HL-60 (cell line): ENCODE measurements at regions not wholly inside any gene's neighbourhood (a gene's known extent, or its start where the extent isn't known, plus 50 kb on each side); places are given as distances from the start of the nearest gene placed in this dataset.

Source experiments
- DNase-seq, 2 experiments: peaks; one replicate each; pipeline ENCODE4 v3.0.0-alpha.2; 2010 to 2020; ENCODE audit warnings: low read depth in 1 of 2, low spot score in 1 of 2
- H3K27ac ChIP-seq: fragments of 250-450 bp; sonication (Bioruptor Pico); replicated peaks from 2 replicates; pipeline ENCODE4 v1.5.1; 2020; ENCODE audit warnings: mild to moderate bottlenecking, moderate library complexity
- H3K27me3 ChIP-seq: fragments of 250-450 bp; sonication (Bioruptor Pico); 2 replicates; pipeline ENCODE4 v1.5.1; 2021; ENCODE audit warnings: mild to moderate bottlenecking, moderate library complexity; ENCODE audit not compliant: insufficient read depth, poor library complexity, severe bottlenecking
- H3K4me3 ChIP-seq: replicated peaks from 2 replicates; pipeline ENCODE4 v1.5.1; 2011; ENCODE audit warnings: mild to moderate bottlenecking, control low read depth, low read length; ENCODE audit not compliant: insufficient read depth
- GABPA ChIP-seq: IDR thresholded peaks from 2 replicates; pipeline ENCODE4 v1.6.1; 2012; ENCODE audit warnings: low read depth
- POLR2AphosphoS5 ChIP-seq: IDR thresholded peaks from 2 replicates; pipeline ENCODE4 v1.6.1; 2012; ENCODE audit warnings: low read depth
- SPI1 ChIP-seq: IDR thresholded peaks from 2 replicates; pipeline ENCODE4 v1.6.1; 2012; ENCODE audit warnings: low read depth, mild to moderate bottlenecking, borderline replicate concordance
- TF ChIP-seq, protein P1 (sequence below): IDR thresholded peaks from 2 replicates; pipeline ENCODE4 v1.6.1; 2012; ENCODE audit warnings: low read depth; ENCODE audit not compliant: insufficient replicate concordance
- TF ChIP-seq, protein P2 (sequence below): IDR thresholded peaks from one replicate; pipeline ENCODE4 v1.5.1; 2011; ENCODE audit warnings: low read length, control low read depth, inconsistent platforms; ENCODE audit not compliant: insufficient read depth

DNA sequence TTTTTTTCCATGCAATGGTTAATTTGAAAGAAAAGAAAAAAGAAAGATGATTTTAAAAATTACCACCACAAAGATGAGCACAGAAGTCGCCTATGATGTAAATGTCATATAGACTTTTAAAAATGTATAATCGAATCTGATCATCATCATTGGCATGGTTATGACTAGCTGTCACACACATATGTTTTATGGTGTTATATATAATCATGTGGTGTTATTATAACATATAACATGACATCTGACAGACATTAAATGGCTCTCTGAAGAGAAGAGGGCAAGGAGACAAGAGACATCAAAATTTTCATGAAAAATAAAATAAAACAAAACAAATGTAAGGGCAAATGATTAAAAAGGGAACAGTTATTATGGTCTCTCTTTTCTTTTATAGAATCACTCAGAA is 217.5 kb downstream of the TMEM161B start:
- no peak for DNase-seq
- Histone ChIP-seq H3K27ac (no peak overlapping the region), H3K4me3 (no peak overlapping the region)

DNA sequence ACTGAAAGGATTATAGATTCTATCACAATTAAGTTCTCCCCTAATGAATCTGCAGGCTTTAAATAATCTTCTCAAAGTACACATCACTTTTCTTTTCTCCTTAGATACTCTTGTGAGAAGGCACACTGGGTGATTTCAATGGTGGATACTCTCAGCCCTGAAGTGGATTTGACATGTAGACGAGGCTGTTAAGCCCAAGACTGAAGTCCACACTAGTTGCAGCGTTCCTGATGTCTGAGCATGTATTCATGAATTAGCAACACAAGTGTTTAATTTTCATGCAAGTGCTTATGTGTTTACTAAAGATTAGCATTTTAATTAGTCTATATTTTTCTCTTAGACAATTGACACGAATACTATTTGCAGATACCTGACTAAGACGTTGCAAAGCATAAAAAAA is 218.9 kb downstream of the TMEM161B start:
- no peak for DNase-seq
- Histone ChIP-seq H3K4me3 (no peak overlapping the region), H3K27me3 (no peaks in the 10 kb centered on the region), H3K27ac (no peak overlapping the region)
- TF ChIP-seq, protein P1, sequence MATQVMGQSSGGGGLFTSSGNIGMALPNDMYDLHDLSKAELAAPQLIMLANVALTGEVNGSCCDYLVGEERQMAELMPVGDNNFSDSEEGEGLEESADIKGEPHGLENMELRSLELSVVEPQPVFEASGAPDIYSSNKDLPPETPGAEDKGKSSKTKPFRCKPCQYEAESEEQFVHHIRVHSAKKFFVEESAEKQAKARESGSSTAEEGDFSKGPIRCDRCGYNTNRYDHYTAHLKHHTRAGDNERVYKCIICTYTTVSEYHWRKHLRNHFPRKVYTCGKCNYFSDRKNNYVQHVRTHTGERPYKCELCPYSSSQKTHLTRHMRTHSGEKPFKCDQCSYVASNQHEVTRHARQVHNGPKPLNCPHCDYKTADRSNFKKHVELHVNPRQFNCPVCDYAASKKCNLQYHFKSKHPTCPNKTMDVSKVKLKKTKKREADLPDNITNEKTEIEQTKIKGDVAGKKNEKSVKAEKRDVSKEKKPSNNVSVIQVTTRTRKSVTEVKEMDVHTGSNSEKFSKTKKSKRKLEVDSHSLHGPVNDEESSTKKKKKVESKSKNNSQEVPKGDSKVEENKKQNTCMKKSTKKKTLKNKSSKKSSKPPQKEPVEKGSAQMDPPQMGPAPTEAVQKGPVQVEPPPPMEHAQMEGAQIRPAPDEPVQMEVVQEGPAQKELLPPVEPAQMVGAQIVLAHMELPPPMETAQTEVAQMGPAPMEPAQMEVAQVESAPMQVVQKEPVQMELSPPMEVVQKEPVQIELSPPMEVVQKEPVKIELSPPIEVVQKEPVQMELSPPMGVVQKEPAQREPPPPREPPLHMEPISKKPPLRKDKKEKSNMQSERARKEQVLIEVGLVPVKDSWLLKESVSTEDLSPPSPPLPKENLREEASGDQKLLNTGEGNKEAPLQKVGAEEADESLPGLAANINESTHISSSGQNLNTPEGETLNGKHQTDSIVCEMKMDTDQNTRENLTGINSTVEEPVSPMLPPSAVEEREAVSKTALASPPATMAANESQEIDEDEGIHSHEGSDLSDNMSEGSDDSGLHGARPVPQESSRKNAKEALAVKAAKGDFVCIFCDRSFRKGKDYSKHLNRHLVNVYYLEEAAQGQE: no peak
- TF ChIP-seq, protein P2, sequence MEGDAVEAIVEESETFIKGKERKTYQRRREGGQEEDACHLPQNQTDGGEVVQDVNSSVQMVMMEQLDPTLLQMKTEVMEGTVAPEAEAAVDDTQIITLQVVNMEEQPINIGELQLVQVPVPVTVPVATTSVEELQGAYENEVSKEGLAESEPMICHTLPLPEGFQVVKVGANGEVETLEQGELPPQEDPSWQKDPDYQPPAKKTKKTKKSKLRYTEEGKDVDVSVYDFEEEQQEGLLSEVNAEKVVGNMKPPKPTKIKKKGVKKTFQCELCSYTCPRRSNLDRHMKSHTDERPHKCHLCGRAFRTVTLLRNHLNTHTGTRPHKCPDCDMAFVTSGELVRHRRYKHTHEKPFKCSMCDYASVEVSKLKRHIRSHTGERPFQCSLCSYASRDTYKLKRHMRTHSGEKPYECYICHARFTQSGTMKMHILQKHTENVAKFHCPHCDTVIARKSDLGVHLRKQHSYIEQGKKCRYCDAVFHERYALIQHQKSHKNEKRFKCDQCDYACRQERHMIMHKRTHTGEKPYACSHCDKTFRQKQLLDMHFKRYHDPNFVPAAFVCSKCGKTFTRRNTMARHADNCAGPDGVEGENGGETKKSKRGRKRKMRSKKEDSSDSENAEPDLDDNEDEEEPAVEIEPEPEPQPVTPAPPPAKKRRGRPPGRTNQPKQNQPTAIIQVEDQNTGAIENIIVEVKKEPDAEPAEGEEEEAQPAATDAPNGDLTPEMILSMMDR: no peak
- TF ChIP-seq GABPA (no peak), SPI1 (no peak), POLR2AphosphoS5 (no peak)

More for the DNA sequence above, 217.5 kb downstream of the TMEM161B start:
- H3K27me3 ChIP-seq: no peaks in the 10 kb centered on the region
- no peak for TF ChIP-seq POLR2AphosphoS5
- no peak for TF ChIP-seq SPI1
- TF ChIP-seq, protein P2: no peak
- TF ChIP-seq, protein P1: no peak
- TF ChIP-seq GABPA: no peak

DNA sequence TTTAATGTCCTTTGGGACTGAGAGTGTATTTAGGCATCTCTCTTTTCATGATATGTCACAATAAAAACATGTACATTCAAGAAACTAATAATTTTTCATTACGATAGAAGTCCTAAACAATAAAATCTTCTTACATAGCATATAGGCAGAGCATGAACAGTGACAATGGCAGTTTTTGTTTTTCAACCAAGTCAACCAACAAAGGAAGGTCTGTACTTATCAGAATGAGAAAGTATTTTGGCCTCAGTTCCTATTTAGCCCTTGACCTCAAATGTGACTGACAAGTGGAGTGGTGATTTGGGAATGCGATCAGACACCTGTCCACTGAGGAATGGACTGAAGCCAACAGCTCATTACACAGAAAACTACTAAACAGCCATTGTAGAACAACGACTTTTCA is 219.5 kb downstream of the TMEM161B start:
- TF ChIP-seq POLR2AphosphoS5 (no peak), GABPA (no peak)
- TF ChIP-seq, protein P1: no peak

DNA sequence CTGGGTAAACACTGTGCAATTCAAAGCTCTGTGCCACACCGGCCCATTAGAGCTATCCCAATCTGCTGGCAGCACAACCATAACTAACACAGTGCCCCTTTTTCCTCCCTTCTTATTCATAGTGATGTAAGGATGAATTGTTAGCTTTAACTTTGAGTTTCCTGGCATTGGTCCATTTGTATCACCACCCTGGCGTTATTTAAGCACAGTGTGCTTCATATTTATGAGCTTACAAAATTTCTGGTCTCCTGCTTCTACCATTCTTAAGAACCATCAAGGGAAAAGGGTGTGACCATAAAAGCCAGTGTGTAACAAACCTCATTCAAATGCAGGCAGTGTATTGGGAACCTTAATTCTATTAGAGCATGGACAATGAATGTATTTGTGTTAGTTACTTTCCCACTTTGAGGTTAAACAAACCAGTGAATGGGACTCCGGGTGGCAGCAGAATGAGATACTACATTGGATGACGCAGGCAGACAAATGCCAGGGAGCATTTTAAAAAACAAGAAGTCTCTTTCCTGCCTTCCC is 222.6 kb downstream of the TMEM161B start:
- H3K27ac ChIP-seq: no peak overlapping the region
- TF ChIP-seq GABPA (no peak), POLR2AphosphoS5 (no peak), SPI1 (no peak)
- TF ChIP-seq, protein P2: no peak
- TF ChIP-seq, protein P1: no peak
- no peak overlapping the region for H3K4me3 ChIP-seq
- no peak for DNase-seq
- H3K27me3 ChIP-seq: no peaks in the 10 kb centered on the region

More for the DNA sequence above, 219.5 kb downstream of the TMEM161B start:
- no peak for DNase-seq
- Histone ChIP-seq H3K27ac (no peak overlapping the region), H3K27me3 (no peaks in the 10 kb centered on the region), H3K4me3 (no peak overlapping the region)
